Breast epithelium (tissue), 4 donors: ENCODE measurements at regions not wholly inside any gene's neighbourhood (a gene's known extent, or its start where the extent isn't known, plus 50 kb on each side); places are given as distances from the start of the nearest gene placed in this dataset.
A peak's percentile ranks its signal among the peaks of the same experiment; 100 is the strongest.

ENCODE experiments used
- DNase-seq, 2 donors: peaks; one replicate each; pipeline ENCODE4 v3.0.0-alpha.2; 2019; ENCODE audit warnings: low spot score in 2 of 2
- H3K27ac ChIP-seq, 2 donors: fragments of 200-600 bp; sonication (generic) in 1 of 2; one replicate each; pipeline ENCODE4 v1.5.1; 2016 to 2019; ENCODE audit warnings: mild to moderate bottlenecking in 1 of 2
- H3K27me3 ChIP-seq, 2 donors: fragments of 200-600 bp; sonication (generic) in 1 of 2; one replicate each; pipeline versions ENCODE4 v1.5.1 to v1.6.0; 2017 to 2019; ENCODE audit warnings: control low read depth in 1 of 2, mild to moderate bottlenecking in 1 of 2
- H3K36me3 ChIP-seq: fragments of 200-600 bp; one replicate; pipeline ENCODE4 v1.5.1; 2019
- H3K4me1 ChIP-seq, 2 donors: fragments of 200-600 bp; sonication (generic); one replicate each; pipeline ENCODE4 v1.5.1; 2016 to 2019; ENCODE audit warnings: control low read depth in 1 of 2
- H3K4me3 ChIP-seq, 3 donors: fragments of 200-600 bp; sonication (generic); 1 replicate in 2 of 3; 2 replicates in 1 of 3; pipeline ENCODE4 v1.5.1; 2016 to 2019; ENCODE audit warnings: mild to moderate bottlenecking in 3 of 3, moderate library complexity in 2 of 3
- H3K9me3 ChIP-seq, 2 donors: fragments of 200-600 bp; sonication (generic) in 1 of 2; one replicate each; pipeline ENCODE4 v1.5.1; 2016 to 2019; ENCODE audit warnings: control low read depth in 1 of 2
- CTCF ChIP-seq, 3 donors: fragments of 450-650 bp; IDR thresholded peaks; one replicate each; pipeline ENCODE4 v1.5.1; 2016 to 2017; ENCODE audit warnings: antibody characterized with exemption in 3 of 3, mild to moderate bottlenecking in 3 of 3, moderate library complexity in 3 of 3
- POLR2A ChIP-seq: fragments of 450-650 bp; IDR thresholded peaks from one replicate; pipeline ENCODE4 v1.6.1; 2016; ENCODE audit warnings: antibody characterized with exemption, mild to moderate bottlenecking, moderate library complexity
- POLR2AphosphoS5 ChIP-seq, 3 donors: sonication (generic); formaldehyde crosslinking; IDR thresholded peaks; one replicate each; pipeline ENCODE4 v1.6.1; 2017; ENCODE audit warnings: antibody characterized with exemption in 3 of 3
- intact Hi-C: fragments of 100-400 bp; cut with DNase I; formaldehyde crosslinking; loops from one replicate; pipeline ENCODE4 v1.15.1; 2023; ENCODE audit warnings: low total_unique reads

GRCh38 chr2:237195396-237196120 is 109.9 kb downstream of the COPS8 start:
- peaks cover 4 to 6% of the 10 kb centered on the region in 2 donors for H3K4me1 ChIP-seq
- H3K27ac ChIP-seq = no peak overlapping the region
- TF ChIP-seq CTCF (IDR thresholded peaks at IDR 0.05) (no peak), POLR2A (no peak), POLR2AphosphoS5 (IDR thresholded peaks at IDR 0.05) (no peak)
- intact Hi-C loops = no loop called here
- H3K9me3 ChIP-seq = no peaks in the 10 kb centered on the region
- no peaks in the 10 kb centered on the region for H3K27me3 ChIP-seq
- no peak overlapping the region for H3K4me3 ChIP-seq
- DNase-seq = no peak
- H3K36me3 ChIP-seq = no peaks in the 10 kb centered on the region

GRCh38 chr2:237196409-237196808 is 110.7 kb downstream of the COPS8 start:
- intact Hi-C loops = no loop called here
- Histone ChIP-seq H3K27me3 (no peaks in the 10 kb centered on the region), H3K27ac (no peak overlapping the region), H3K36me3 (no peaks in the 10 kb centered on the region), H3K4me3 (no peak overlapping the region), H3K9me3 (no peaks in the 10 kb centered on the region), H3K4me1 (peaks cover 4 to 6% of the 10 kb centered on the region in 2 donors)
- no peak for TF ChIP-seq CTCF (IDR thresholded peaks at IDR 0.05)
- no peak for TF ChIP-seq POLR2AphosphoS5 (IDR thresholded peaks at IDR 0.05)
- no peak for TF ChIP-seq POLR2A
- no peak for DNase-seq

GRCh38 chr2:237196866-237197618 is 111.4 kb downstream of the COPS8 start:
- DNase-seq = no peak
- Histone ChIP-seq H3K4me3 (no peak overlapping the region), H3K27me3 (no peaks in the 10 kb centered on the region), H3K27ac (peak overlapping the region in 1 of 2 donors; percentile 28), H3K4me1 (peaks cover 5 to 6% of the 10 kb centered on the region in 2 donors), H3K9me3 (no peaks in the 10 kb centered on the region), H3K36me3 (no peaks in the 10 kb centered on the region)
- TF ChIP-seq POLR2AphosphoS5 (IDR thresholded peaks at IDR 0.05) = no peak
- TF ChIP-seq CTCF (IDR thresholded peaks at IDR 0.05) = no peak
- TF ChIP-seq POLR2A = no peak
- intact Hi-C loops = no loop called here

- no peaks in the 10 kb centered on the region for H3K9me3 ChIP-seq
- no peak for TF ChIP-seq CTCF (IDR thresholded peaks at IDR 0.05)
- no peak for TF ChIP-seq POLR2AphosphoS5 (IDR thresholded peaks at IDR 0.05)
- TF ChIP-seq POLR2A = no peak
- no peaks in the 10 kb centered on the region for H3K27me3 ChIP-seq
- H3K27ac ChIP-seq = peak overlapping the region in 1 of 2 donors; percentile 86
- peaks cover 6 to 8% of the 10 kb centered on the region in 2 donors for H3K4me1 ChIP-seq
- intact Hi-C loops = no loop called here
- H3K36me3 ChIP-seq = no peaks in the 10 kb centered on the region
- DNase-seq = no peak
- H3K4me3 ChIP-seq = no peak overlapping the region
Observed at GRCh38 chr2:237198164-237198855, 112.6 kb downstream of the COPS8 start.

GRCh38 chr2:237199082-237199481 is 113.4 kb downstream of the COPS8 start:
- intact Hi-C loops = no loop called here
- Histone ChIP-seq H3K36me3 (no peaks in the 10 kb centered on the region), H3K4me1 (peaks cover 6 to 8% of the 10 kb centered on the region in 2 donors), H3K4me3 (no peak overlapping the region), H3K27me3 (no peaks in the 10 kb centered on the region), H3K9me3 (no peaks in the 10 kb centered on the region), H3K27ac (peak overlapping the region in 1 of 2 donors; percentile 86)
- TF ChIP-seq CTCF (IDR thresholded peaks at IDR 0.05) = no peak
- TF ChIP-seq POLR2A = no peak
- TF ChIP-seq POLR2AphosphoS5 (IDR thresholded peaks at IDR 0.05) = no peak
- DNase-seq = no peak
